ENCODE measurements at regions not wholly inside any gene's neighbourhood (a gene's known extent, or its start where the extent isn't known, plus 50 kb on each side); places are given as distances from the start of the nearest gene placed in this dataset.

GRCh38 chr1:143497374-143497747 is 474.4 kb downstream of the FAM72C start:
- TF ChIP-seq, protein P1, sequence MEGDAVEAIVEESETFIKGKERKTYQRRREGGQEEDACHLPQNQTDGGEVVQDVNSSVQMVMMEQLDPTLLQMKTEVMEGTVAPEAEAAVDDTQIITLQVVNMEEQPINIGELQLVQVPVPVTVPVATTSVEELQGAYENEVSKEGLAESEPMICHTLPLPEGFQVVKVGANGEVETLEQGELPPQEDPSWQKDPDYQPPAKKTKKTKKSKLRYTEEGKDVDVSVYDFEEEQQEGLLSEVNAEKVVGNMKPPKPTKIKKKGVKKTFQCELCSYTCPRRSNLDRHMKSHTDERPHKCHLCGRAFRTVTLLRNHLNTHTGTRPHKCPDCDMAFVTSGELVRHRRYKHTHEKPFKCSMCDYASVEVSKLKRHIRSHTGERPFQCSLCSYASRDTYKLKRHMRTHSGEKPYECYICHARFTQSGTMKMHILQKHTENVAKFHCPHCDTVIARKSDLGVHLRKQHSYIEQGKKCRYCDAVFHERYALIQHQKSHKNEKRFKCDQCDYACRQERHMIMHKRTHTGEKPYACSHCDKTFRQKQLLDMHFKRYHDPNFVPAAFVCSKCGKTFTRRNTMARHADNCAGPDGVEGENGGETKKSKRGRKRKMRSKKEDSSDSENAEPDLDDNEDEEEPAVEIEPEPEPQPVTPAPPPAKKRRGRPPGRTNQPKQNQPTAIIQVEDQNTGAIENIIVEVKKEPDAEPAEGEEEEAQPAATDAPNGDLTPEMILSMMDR (IDR thresholded peaks at IDR 0.05) = no peak
- no peak for TF ChIP-seq POLR2A (IDR thresholded peaks at IDR 0.05)
